Prostate gland (tissue), 2 donors: ENCODE measurements at regions not wholly inside any gene's neighbourhood (a gene's known extent, or its start where the extent isn't known, plus 50 kb on each side); places are given as distances from the start of the nearest gene placed in this dataset.

Experiments
- DNase-seq: peaks from one replicate; pipeline ENCODE4 v3.0.0-alpha.2; 2019; ENCODE audit warnings: low spot score
- H3K27ac ChIP-seq, 2 donors: fragments of 200-600 bp; sonication (generic); 2 replicates each; pipeline ENCODE4 v1.5.1; 2017 to 2019
- H3K27me3 ChIP-seq: fragments of 200-600 bp; sonication (generic); replicated peaks from 2 replicates; pipeline ENCODE4 v1.5.1; 2019; ENCODE audit not compliant: insufficient read depth
- H3K36me3 ChIP-seq, 2 donors: fragments of 200-600 bp; sonication (generic); 1 replicate in 1 of 2; 2 replicates in 1 of 2; pipeline versions ENCODE4 v1.5.1 to v1.8.1; 2017 to 2019
- H3K4me1 ChIP-seq: fragments of 200-600 bp; sonication (generic); replicated peaks from 2 replicates; pipeline ENCODE4 v1.5.1; 2019
- H3K4me3 ChIP-seq, 2 donors: fragments of 200-600 bp; sonication (generic); 2 replicates each; pipeline ENCODE4 v1.5.1; 2017 to 2019
- H3K9me3 ChIP-seq: fragments of 200-600 bp; sonication (generic); 2 replicates; pipeline ENCODE4 v1.5.1; 2017
- CTCF ChIP-seq, 4 experiments: fragments of 200-600 bp in 2 of 4; fragments of 450-650 bp in 2 of 4; sonication (generic) in 2 of 4; IDR thresholded peaks; 1 replicate in 3 of 4; 2 replicates in 1 of 4; pipeline ENCODE4 v1.5.1; 2016 to 2019; ENCODE audit warnings: antibody characterized with exemption in 4 of 4, mild to moderate bottlenecking in 2 of 4, moderate library complexity in 2 of 4
- POLR2A ChIP-seq: fragments of 450-650 bp; IDR thresholded peaks from one replicate; pipeline ENCODE4 v1.6.1; 2016; ENCODE audit warnings: antibody characterized with exemption, mild to moderate bottlenecking
- POLR2AphosphoS5 ChIP-seq: sonication (generic); formaldehyde crosslinking; IDR thresholded peaks from one replicate; pipeline ENCODE4 v1.6.1; 2017; ENCODE audit warnings: antibody characterized with exemption
- WGBS: methylation state at CpG from one replicate; pipeline ENCODE4 v1.1.5; 2018; 5-methylcytosine and 5-hydroxymethylcytosine counted together
- intact Hi-C: fragments of 100-400 bp; cut with DNase I; formaldehyde crosslinking; loops from one replicate; pipeline ENCODE4 v1.14.2; 2022

GRCh38 chr5:74017786-74018211 lies 391.8 kb downstream of the ARHGEF28 start:
- no peak overlapping the region for H3K27ac ChIP-seq
- H3K36me3 ChIP-seq, result no peaks in the 10 kb centered on the region
- WGBS, result 17% methylated on average over 3 of the region's 3 CpGs
- peak; percentile 43 for DNase-seq
- no peak overlapping the region for H3K4me3 ChIP-seq
- H3K27me3 ChIP-seq, result no peaks in the 10 kb centered on the region
- H3K4me1 ChIP-seq, result no peaks in the 10 kb centered on the region
- no peak for TF ChIP-seq CTCF (IDR thresholded peaks at IDR 0.05)
- no peak for TF ChIP-seq POLR2A
- no peak for TF ChIP-seq POLR2AphosphoS5
- H3K9me3 ChIP-seq, result no peaks in the 10 kb centered on the region
- intact Hi-C loops, result no loop called here

GRCh38 chr5:74017112-74017511 lies 391.1 kb downstream of the ARHGEF28 start:
- H3K27ac ChIP-seq, result no peak overlapping the region
- TF ChIP-seq POLR2A (no peak), CTCF (IDR thresholded peaks at IDR 0.05) (no peak), POLR2AphosphoS5 (no peak)
- no peaks in the 10 kb centered on the region for H3K4me1 ChIP-seq
- 25% methylated on average over 2 of the region's 2 CpGs for WGBS
- intact Hi-C loops, result no loop called here
- H3K4me3 ChIP-seq, result no peak overlapping the region
- no peaks in the 10 kb centered on the region for H3K36me3 ChIP-seq
- peak; percentile 19 for DNase-seq
- no peaks in the 10 kb centered on the region for H3K27me3 ChIP-seq
- H3K9me3 ChIP-seq, result no peaks in the 10 kb centered on the region

GRCh38 chr5:74016373-74016772 lies 390.4 kb downstream of the ARHGEF28 start:
- H3K4me1 ChIP-seq, result no peaks in the 10 kb centered on the region
- no peak for DNase-seq
- no peak overlapping the region for H3K27ac ChIP-seq
- no peaks in the 10 kb centered on the region for H3K36me3 ChIP-seq
- no peaks in the 10 kb centered on the region for H3K27me3 ChIP-seq
- intact Hi-C loops, result no loop called here
- 86% methylated on average over 4 of the region's 4 CpGs for WGBS
- TF ChIP-seq POLR2AphosphoS5 (no peak), CTCF (IDR thresholded peaks at IDR 0.05) (no peak), POLR2A (no peak)
- no peaks in the 10 kb centered on the region for H3K9me3 ChIP-seq
- no peak overlapping the region for H3K4me3 ChIP-seq

GRCh38 chr5:74015716-74016115 lies 389.7 kb downstream of the ARHGEF28 start:
- Histone ChIP-seq H3K27ac (no peak overlapping the region), H3K4me3 (no peak overlapping the region), H3K36me3 (no peaks in the 10 kb centered on the region), H3K9me3 (no peaks in the 10 kb centered on the region), H3K27me3 (no peaks in the 10 kb centered on the region), H3K4me1 (no peaks in the 10 kb centered on the region)
- TF ChIP-seq CTCF (IDR thresholded peaks at IDR 0.05) (no peak), POLR2A (no peak), POLR2AphosphoS5 (no peak)
- no peak for DNase-seq
- intact Hi-C loops, result no loop called here
- WGBS, result 95% methylated on average over 1 of the region's 1 CpG

- no peak for TF ChIP-seq POLR2AphosphoS5
- no peak for TF ChIP-seq POLR2A
- no peak for TF ChIP-seq CTCF (IDR thresholded peaks at IDR 0.05)
- Histone ChIP-seq H3K4me3 (no peak overlapping the region), H3K36me3 (no peaks in the 10 kb centered on the region), H3K4me1 (no peaks in the 10 kb centered on the region), H3K27ac (no peak overlapping the region), H3K27me3 (no peaks in the 10 kb centered on the region), H3K9me3 (no peaks in the 10 kb centered on the region)
- WGBS, result 63% methylated on average over 2 of the region's 2 CpGs
- intact Hi-C loops, result no loop called here
- no peak for DNase-seq
Measured at GRCh38 chr5:74013222-74013621, 387.2 kb downstream of the ARHGEF28 start.
